ENCODE measurements at regions not wholly inside any gene's neighbourhood (a gene's known extent, or its start where the extent isn't known, plus 50 kb on each side); places are given as distances from the start of the nearest gene placed in this dataset.

DNA sequence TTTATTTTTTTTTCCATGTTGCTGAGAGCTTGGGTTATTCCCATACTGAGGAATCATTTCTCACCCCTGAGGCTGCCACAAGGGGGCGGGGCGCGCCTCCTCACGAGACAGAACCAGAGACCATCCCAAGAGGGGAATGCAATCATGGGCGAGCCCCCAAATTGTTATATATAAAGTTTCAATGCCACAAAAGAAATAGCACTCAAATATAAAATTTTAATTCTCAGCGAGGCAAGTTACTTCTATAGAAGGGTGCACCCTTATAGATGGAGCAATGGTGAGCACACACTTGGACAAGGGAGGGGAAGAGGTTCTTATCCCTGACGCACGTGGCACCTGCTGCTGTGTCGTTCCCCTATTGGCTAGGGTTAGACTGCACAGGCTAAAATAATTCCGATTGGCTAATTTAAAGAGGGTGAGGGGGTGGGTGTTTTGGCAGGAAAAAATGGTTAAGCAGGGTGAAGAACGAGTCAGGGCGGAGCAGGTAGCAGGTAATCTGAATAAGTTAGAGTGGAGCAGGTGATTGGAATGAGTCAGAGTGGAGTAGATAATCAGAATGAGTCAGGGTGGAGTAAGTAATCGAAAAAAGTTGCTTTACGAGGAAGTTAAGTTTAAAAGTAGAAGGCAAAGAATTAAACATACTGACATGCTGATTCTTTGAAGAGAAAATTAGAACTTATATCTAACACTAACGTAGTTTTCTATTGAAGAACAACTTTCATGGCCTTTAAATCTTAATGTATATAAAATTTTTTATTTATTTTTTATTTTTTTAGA is 177.5 kb downstream of the MTCL1 start:
- TF ChIP-seq, protein P1, sequence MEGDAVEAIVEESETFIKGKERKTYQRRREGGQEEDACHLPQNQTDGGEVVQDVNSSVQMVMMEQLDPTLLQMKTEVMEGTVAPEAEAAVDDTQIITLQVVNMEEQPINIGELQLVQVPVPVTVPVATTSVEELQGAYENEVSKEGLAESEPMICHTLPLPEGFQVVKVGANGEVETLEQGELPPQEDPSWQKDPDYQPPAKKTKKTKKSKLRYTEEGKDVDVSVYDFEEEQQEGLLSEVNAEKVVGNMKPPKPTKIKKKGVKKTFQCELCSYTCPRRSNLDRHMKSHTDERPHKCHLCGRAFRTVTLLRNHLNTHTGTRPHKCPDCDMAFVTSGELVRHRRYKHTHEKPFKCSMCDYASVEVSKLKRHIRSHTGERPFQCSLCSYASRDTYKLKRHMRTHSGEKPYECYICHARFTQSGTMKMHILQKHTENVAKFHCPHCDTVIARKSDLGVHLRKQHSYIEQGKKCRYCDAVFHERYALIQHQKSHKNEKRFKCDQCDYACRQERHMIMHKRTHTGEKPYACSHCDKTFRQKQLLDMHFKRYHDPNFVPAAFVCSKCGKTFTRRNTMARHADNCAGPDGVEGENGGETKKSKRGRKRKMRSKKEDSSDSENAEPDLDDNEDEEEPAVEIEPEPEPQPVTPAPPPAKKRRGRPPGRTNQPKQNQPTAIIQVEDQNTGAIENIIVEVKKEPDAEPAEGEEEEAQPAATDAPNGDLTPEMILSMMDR (IDR thresholded peaks at IDR 0.05): peak; percentile 17 to 47 (median 28)
- no peak for TF ChIP-seq POLR2A (IDR thresholded peaks at IDR 0.05)
